Heart right ventricle (tissue), 16 donors: ENCODE measurements at regions not wholly inside any gene's neighbourhood (a gene's known extent, or its start where the extent isn't known, plus 50 kb on each side); places are given as distances from the start of the nearest gene placed in this dataset.

Experiments
- ATAC-seq, 8 donors: fragments of 200-7000 bp; cut with Tn5 transposase; one replicate each; pipeline ENCODE4 v1.9.1; 2020; ENCODE audit warnings: mild to moderate bottlenecking in 8 of 8, moderate library complexity in 8 of 8, moderate number of reproducible peaks in 1 of 8
- DNase-seq, 2 donors: peaks; one replicate each; pipeline ENCODE4 v3.0.0-alpha.2; 2020
- H3K27ac ChIP-seq, 10 donors: fragments of 200-600 bp; sonication (generic) in 2 of 10; one replicate each; pipeline versions ENCODE4 v1.5.0 to v1.8.0; 2020 to 2022; ENCODE audit warnings: mild to moderate bottlenecking in 3 of 10
- H3K27me3 ChIP-seq, 7 donors: fragments of 200-600 bp; one replicate each; pipeline ENCODE4 v1.8.0; 2021 to 2022; ENCODE audit warnings: mild to moderate bottlenecking in 2 of 7
- H3K36me3 ChIP-seq, 9 donors: fragments of 200-600 bp; sonication (generic) in 1 of 9; one replicate each; pipeline versions ENCODE4 v1.5.0 to v1.8.0; 2020 to 2022; ENCODE audit warnings: mild to moderate bottlenecking in 2 of 9
- H3K4me1 ChIP-seq, 9 donors: fragments of 200-600 bp; sonication (generic) in 1 of 9; one replicate each; pipeline versions ENCODE4 v1.5.0 to v1.8.0; 2020 to 2022; ENCODE audit warnings: mild to moderate bottlenecking in 4 of 9
- H3K4me3 ChIP-seq, 10 donors: fragments of 200-600 bp; sonication (generic) in 2 of 10; one replicate each; pipeline versions ENCODE4 v1.5.0 to v1.8.0; 2020 to 2022; ENCODE audit warnings: mild to moderate bottlenecking in 7 of 10, moderate library complexity in 2 of 10
- H3K9me3 ChIP-seq, 11 donors: fragments of 200-600 bp in 10 of 11; sonication (generic) in 2 of 11; one replicate each; pipeline versions ENCODE4 v1.5.0 to v1.8.0; 2013 to 2022; ENCODE audit warnings: mild to moderate bottlenecking in 2 of 11, control low read depth in 1 of 11, moderate library complexity in 1 of 11
- CTCF ChIP-seq, 9 donors: fragments of 200-600 bp; sonication (generic) in 2 of 9; IDR thresholded peaks; one replicate each; pipeline versions ENCODE4 v1.5.0 to v1.8.0; 2021 to 2022; ENCODE audit warnings: antibody characterized with exemption in 9 of 9, mild to moderate bottlenecking in 5 of 9, moderate library complexity in 1 of 9
- WGBS, 2 donors: extraction: QIAGEN DNeasy Blood & Tissue Kit; methylation state at CpG; one replicate each; pipeline ENCODE4 v1.1.7; 2013; ENCODE audit warnings: inconsistent platforms in 1 of 2; 5-methylcytosine and 5-hydroxymethylcytosine counted together
- intact Hi-C, 10 donors: fragments of 100-400 bp; cut with DNase I; formaldehyde crosslinking; loops; one replicate each; pipeline versions ENCODE4 v1.11.1 to v1.14.2; 2022
- donor health status: Arrhythmogenic right ventricular cardiomyopathy.
- donor health status: ischemic (EF 13 %, LVEDD 7.1; RV severe dilation, severe dysfunction).
- donor health status: healthy with polysubstance abuse.
- donor health status: DM: no; HTN: yes; CAD: no.
- donor health status: DM: no; HTN: no; CAD: no.
- donor health status: ischemic (EF 25% LVEDD 6.9; RV normal size, moderate dysfunction).
- donor health status: ischemic (EF 25% LVEDD 5.7; RV mildly dilated, moderate dysfunction).
- donor health status: healthy.
- donor health status: DM: yes; HTN: yes; CAD: no.
- donor health status: Ischemic cardiomyopathy.
- donor health status: ischemic (EF 35%, LVEDD 5.7; RV mildly dilated, moderate dysfunction).
- donor health status: nonischemic (EF 11% LVEDD 7.7; RV severe dilation, severe dysfunction).
- donor health status: DM: yes; HTN: yes; CAD: no.
- donor health status: PGD.
- donor health status: ischemic (EF 29% LVEDD 5.4; RV normal size, mild dysfunction).
- donor health status: nonischemic (EF 23%, LVEDD 6.1; RV moderate dilation, normal function).

- ATAC-seq (peak in 1 of 8 donors; percentile 34), DNase-seq (no peak)
- Histone ChIP-seq H3K9me3 (no peaks in the 10 kb centered on the region), H3K27ac (no peak overlapping the region), H3K4me3 (no peak overlapping the region), H3K4me1 (no peaks in the 10 kb centered on the region), H3K27me3 (no peaks in the 10 kb centered on the region), H3K36me3 (no peaks in the 10 kb centered on the region)
- no peak for TF ChIP-seq CTCF (IDR thresholded peaks at IDR 0.05)
- intact Hi-C loops = no loop called here
- WGBS, 2 donors = 50 to 52% methylated on average over 3 of the region's 3 CpGs
Observed at GRCh38 chr6:66851930-66852329, 1144.9 kb upstream of the EYS start.

DNA sequence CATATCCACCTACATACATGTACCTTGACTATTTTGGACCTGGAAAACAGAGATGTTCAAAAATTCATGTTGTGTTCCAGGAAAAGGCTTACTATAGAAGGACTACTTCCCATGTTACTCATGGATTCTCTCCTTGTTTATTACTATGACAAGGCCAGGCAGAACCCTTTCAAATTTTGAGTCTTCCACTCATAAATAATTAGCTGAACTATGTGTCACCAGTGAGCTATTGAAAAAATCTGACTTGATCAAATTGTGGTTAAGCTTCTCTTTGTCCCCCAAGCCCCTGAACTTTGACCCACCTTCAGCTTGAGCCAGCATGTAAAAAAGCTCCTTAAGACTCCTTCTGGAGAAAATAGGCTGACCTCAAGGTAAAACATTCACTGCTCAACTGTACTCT lies 1142.8 kb upstream of the EYS start:
- Histone ChIP-seq H3K4me1 (no peaks in the 10 kb centered on the region), H3K9me3 (no peaks in the 10 kb centered on the region), H3K36me3 (no peaks in the 10 kb centered on the region), H3K27me3 (no peaks in the 10 kb centered on the region), H3K27ac (no peak overlapping the region), H3K4me3 (no peak overlapping the region)
- TF ChIP-seq CTCF (IDR thresholded peaks at IDR 0.05) = no peak
- ATAC-seq (no peak), DNase-seq (no peak)
- intact Hi-C loops = no loop called here

DNA sequence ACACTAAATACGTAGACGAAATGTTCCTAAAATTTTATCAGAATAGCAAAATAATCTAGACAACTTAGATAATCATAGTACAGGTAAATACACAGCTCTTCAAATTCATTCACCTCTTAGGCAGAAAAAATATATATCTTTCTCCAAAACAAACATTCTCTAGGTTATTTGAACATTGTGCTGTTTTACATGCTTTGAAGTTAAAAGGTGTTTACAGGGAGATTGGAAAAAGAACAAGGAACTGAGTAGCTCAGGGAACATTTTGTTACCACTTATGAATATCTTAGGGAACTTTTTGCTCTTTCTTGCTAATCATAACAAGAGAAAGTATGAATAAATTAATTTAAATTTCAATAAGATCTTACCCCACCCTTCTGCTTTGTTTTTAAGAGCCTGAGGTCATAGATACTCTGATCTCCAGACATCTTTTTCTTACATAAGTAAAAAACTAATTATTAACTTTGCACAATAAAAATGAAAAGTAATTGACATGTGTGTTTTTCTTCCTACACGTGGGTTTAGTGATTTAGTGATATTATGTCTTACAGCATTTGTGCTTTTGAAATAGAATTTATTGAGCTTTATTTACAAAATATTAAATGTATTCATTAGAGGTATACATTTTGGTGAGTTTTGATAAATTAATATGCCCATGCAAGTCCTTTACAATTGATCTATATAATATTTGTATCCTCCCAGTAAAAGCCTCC lies 1141.4 kb upstream of the EYS start:
- intact Hi-C loops = no loop called here
- no peak for ATAC-seq

GRCh38 chr6:66838764-66839163 lies 1131.7 kb upstream of the EYS start:
- no peaks in the 10 kb centered on the region for H3K36me3 ChIP-seq
- no peaks in the 10 kb centered on the region for H3K27me3 ChIP-seq
- no peak overlapping the region for H3K4me3 ChIP-seq
- TF ChIP-seq CTCF (IDR thresholded peaks at IDR 0.05) = no peak
- intact Hi-C loops = no loop called here
- H3K27ac ChIP-seq = no peak overlapping the region
- no peaks in the 10 kb centered on the region for H3K4me1 ChIP-seq
- H3K9me3 ChIP-seq = peaks cover 0 to 3% (median 0%) of the 10 kb centered on the region in 11 donors
- ATAC-seq (no peak), DNase-seq (no peak)
- WGBS, 2 donors = 76 to 77% methylated on average over 5 of the region's 5 CpGs

More for the DNA sequence above, 1141.4 kb upstream of the EYS start:
- no peaks in the 10 kb centered on the region for H3K27me3 ChIP-seq
- no peak overlapping the region for H3K4me3 ChIP-seq
- H3K27ac ChIP-seq = no peak overlapping the region
- no peaks in the 10 kb centered on the region for H3K4me1 ChIP-seq
- no peak for TF ChIP-seq CTCF (IDR thresholded peaks at IDR 0.05)
- WGBS, 2 donors = 65 to 75% methylated on average over 3 of the region's 3 CpGs
- DNase-seq = no peak
- H3K36me3 ChIP-seq = no peaks in the 10 kb centered on the region
- peaks cover 0 to 5% (median 0%) of the 10 kb centered on the region in 11 donors for H3K9me3 ChIP-seq
